HCT116 (cell line): ENCODE measurements at regions not wholly inside any gene's neighbourhood (a gene's known extent, or its start where the extent isn't known, plus 50 kb on each side); places are given as distances from the start of the nearest gene placed in this dataset.
"Not testable (repeated sequence)": the region's sequence is repeated elsewhere in the genome, so short reads cannot be mapped to it uniquely, and the experiment has no call there.

Experiments used
- ATAC-seq: fragments of 200-7000 bp; cut with Tn5 transposase; 2 replicates; pipeline ENCODE4 v1.9.1; 2020; ENCODE audit warnings: mild to moderate bottlenecking, moderate library complexity
- BruUV-seq: library from RNA; stranded (reverse); fragments of 400-500 nt; replicated peaks from 2 replicates; lab custom pipeline; 2021; lab: Mats Ljungman, UMichigan
- CTCF ChIA-PET: fragments of 300-600 bp; sonication (Branson Sonifier 250); formaldehyde crosslinking; loops from one replicate; lab custom pipeline; 2021; ENCODE audit warnings: antibody characterized with exemption; lab: Charles Lee
- POLR2A ChIA-PET: fragments of 300-600, 350-600 bp; sonication (Branson Sonifier 250); formaldehyde crosslinking; loops from one replicate; lab custom pipeline; 2021; ENCODE audit warnings: antibody characterized with exemption; lab: Charles Lee
- RAD21 ChIA-PET, 2 experiments: fragments of 300-600 bp; sonication (Branson Sonifier 250); formaldehyde crosslinking; loops; one replicate each; lab custom pipeline; 2023; ENCODE audit warnings: low total read pairs in 2 of 2; ENCODE audit not compliant: uncharacterized antibody in 2 of 2, unreplicated experiment in 2 of 2, low non-redundant PET in 1 of 2; lab: Charles Lee
- DNase-seq: peaks from one replicate; pipeline ENCODE4 v3.0.0-alpha.2; 2010; ENCODE audit warnings: low read depth, low spot score
- H2AFZ ChIP-seq: fragments of 200-600 bp; shearing (Covaris generic), sonication (generic); 2 replicates; pipeline ENCODE4 v1.6.1; 2017; ENCODE audit warnings: low read depth, mixed run types, mixed read lengths, antibody characterized with exemption, low read length; ENCODE audit not compliant: poor library complexity, severe bottlenecking
- H3K27ac ChIP-seq: 2 replicates; pipeline ENCODE4 v1.5.1; 2012; ENCODE audit warnings: low read depth, low read length
- H3K27me3 ChIP-seq: fragments of 200-600 bp; sonication (generic); 2 replicates; pipeline ENCODE4 v1.6.1; 2016; ENCODE audit warnings: mixed run types, low read length, mixed read lengths; ENCODE audit not compliant: insufficient read depth
- H3K36me3 ChIP-seq, 2 experiments: fragments of 200-500 bp in 1 of 2; fragments of 200-600 bp in 1 of 2; sonication (Bioruptor generic) in 1 of 2; sonication (generic) in 1 of 2; 2 replicates each; pipeline versions ENCODE4 v1.5.1 to v1.6.1; 2014 to 2016; ENCODE audit warnings: low read length in 2 of 2, inconsistent platforms in 1 of 2, mixed read lengths in 1 of 2, mixed run types in 1 of 2; ENCODE audit not compliant: insufficient read depth in 2 of 2, control insufficient read depth in 1 of 2
- H3K4me1 ChIP-seq, 2 experiments: fragments of 200-600 bp in 1 of 2; sonication (generic) in 1 of 2; 2 replicates each; pipeline versions ENCODE4 v1.5.1 to v1.6.1; 2012 to 2017; ENCODE audit warnings: low read length in 2 of 2, inconsistent platforms in 1 of 2, mild to moderate bottlenecking in 1 of 2, mixed read lengths in 1 of 2, mixed run types in 1 of 2, moderate library complexity in 1 of 2; ENCODE audit not compliant: insufficient read depth in 2 of 2, control insufficient read depth in 1 of 2
- H3K4me2 ChIP-seq: fragments of 200-600 bp; sonication (generic); 2 replicates; pipeline ENCODE4 v1.6.1; 2017; ENCODE audit warnings: mixed run types, low read length, mixed read lengths
- H3K4me3 ChIP-seq, 2 experiments: fragments of 200-600 bp in 1 of 2; sonication (generic) in 1 of 2; replicated peaks in 1 of 2; 2 replicates each; pipeline ENCODE4 v1.5.1; 2011 to 2016; ENCODE audit warnings: low read length in 2 of 2, control low read depth in 1 of 2, low read depth in 1 of 2, mild to moderate bottlenecking in 1 of 2, mixed read lengths in 1 of 2, mixed run types in 1 of 2
- H3K79me2 ChIP-seq: fragments of 200-600 bp; sonication (generic); 2 replicates; pipeline ENCODE4 v1.6.1; 2017; ENCODE audit warnings: mild to moderate bottlenecking, mixed run types, low read length, moderate library complexity, mixed read lengths; ENCODE audit not compliant: insufficient read depth
- H3K9ac ChIP-seq: fragments of 200-600 bp; sonication (generic); 2 replicates; pipeline ENCODE4 v1.6.1; 2016; ENCODE audit warnings: low read length, mixed read lengths
- H3K9me2 ChIP-seq: fragments of 200-600 bp; sonication (generic), shearing (Covaris generic); 2 replicates; pipeline ENCODE4 v1.6.1; 2017; ENCODE audit warnings: mixed run types, mild to moderate bottlenecking, moderate library complexity; ENCODE audit not compliant: insufficient read depth
- H3K9me3 ChIP-seq, 2 experiments: fragments of 200-500 bp in 1 of 2; fragments of 200-600 bp in 1 of 2; sonication (Bioruptor generic) in 1 of 2; sonication (generic) in 1 of 2; 2 replicates each; pipeline ENCODE4 v1.6.1; 2014 to 2017; ENCODE audit warnings: low read length in 2 of 2, mixed read lengths in 2 of 2, inconsistent platforms in 1 of 2, low read depth in 1 of 2, mild to moderate bottlenecking in 1 of 2, mixed run types in 1 of 2, moderate library complexity in 1 of 2; ENCODE audit not compliant: control insufficient read depth in 1 of 2, insufficient read depth in 1 of 2
- H4K20me1 ChIP-seq: fragments of 200-600 bp; sonication (generic), shearing (Covaris generic); 2 replicates; pipeline ENCODE4 v1.6.1; 2017; ENCODE audit warnings: mixed run types, mild to moderate bottlenecking, moderate library complexity; ENCODE audit not compliant: insufficient read depth
- ATF3 ChIP-seq: IDR thresholded peaks from 2 replicates; pipeline ENCODE4 v1.6.1; 2012
- CEBPB ChIP-seq: IDR thresholded peaks from 2 replicates; pipeline ENCODE4 v1.6.1; 2012; ENCODE audit warnings: low read depth
- EGR1 ChIP-seq: IDR thresholded peaks from 2 replicates; pipeline ENCODE4 v1.6.1; 2012; ENCODE audit warnings: low read depth
- ELF1 ChIP-seq: IDR thresholded peaks from 2 replicates; pipeline ENCODE4 v1.6.1; 2012; ENCODE audit warnings: low read depth, borderline replicate concordance
- EZH2 ChIP-seq: fragments of 200-600 bp; sonication (generic); IDR thresholded peaks from 2 replicates; pipeline ENCODE4 v1.6.1; 2017; ENCODE audit warnings: antibody characterized with exemption, mixed run types
- EZH2phosphoT487 ChIP-seq: fragments of 200-600 bp; IDR thresholded peaks from 2 replicates; pipeline ENCODE4 v1.6.1; 2018; ENCODE audit warnings: antibody characterized with exemption, borderline replicate concordance
- POLR2A ChIP-seq: IDR thresholded peaks from 2 replicates; pipeline ENCODE4 v1.7.0; 2011; ENCODE audit warnings: borderline replicate concordance; ENCODE audit not compliant: insufficient read depth, insufficient read length; ENCODE audit errors: extremely low read depth
- POLR2AphosphoS5 ChIP-seq: IDR thresholded peaks from 2 replicates; pipeline ENCODE4 v1.6.1; 2011; ENCODE audit warnings: mild to moderate bottlenecking, low read depth, low read length, moderate library complexity
- RAD21 ChIP-seq: IDR thresholded peaks from 2 replicates; pipeline ENCODE4 v1.6.1; 2012; ENCODE audit warnings: low read depth, mild to moderate bottlenecking
- SRF ChIP-seq: IDR thresholded peaks from 2 replicates; pipeline ENCODE4 v1.6.1; 2012; ENCODE audit warnings: low read depth
- ZBTB33 ChIP-seq: IDR thresholded peaks from 2 replicates; pipeline ENCODE4 v1.6.1; 2011; ENCODE audit warnings: mild to moderate bottlenecking, low read length, moderate library complexity; ENCODE audit not compliant: insufficient replicate concordance; ENCODE audit errors: extremely low read depth
- ZFX ChIP-seq: fragments of 450-650 bp; IDR thresholded peaks from 2 replicates; pipeline ENCODE4 v1.6.1; 2017
- intact Hi-C: fragments of 100-400 bp; cut with micrococcal nuclease; formaldehyde crosslinking; loops from 2 replicates; pipeline ENCODE4 v1.10.0; 2022

- no peak for TF ChIP-seq ZFX
- no peak for TF ChIP-seq ELF1
- TF ChIP-seq EGR1: no peak
Measured at GRCh38 chr1:199920635-199921034, 106.9 kb upstream of the NR5A2 start (continued).

- CTCF ChIA-PET: no interaction called here
- RAD21 ChIA-PET: no interaction called here
- POLR2A ChIA-PET: no interaction called here
- no peak overlapping the region for H3K27ac ChIP-seq
- H3K36me3 ChIP-seq: no peaks in the 10 kb centered on the region
- no TSS peak for BruUV-seq
- ATAC-seq (no peak), DNase-seq (no peak)
- H3K4me2 ChIP-seq: no peak overlapping the region
- H4K20me1 ChIP-seq: no peaks in the 10 kb centered on the region
- no peak for TF ChIP-seq ZFX
- no peak for TF ChIP-seq RAD21
- no peak for TF ChIP-seq ELF1
- TF ChIP-seq ZBTB33: no peak
- TF ChIP-seq SRF: no peak
- no peak for TF ChIP-seq CEBPB
- no peak for TF ChIP-seq POLR2AphosphoS5
- no peak for TF ChIP-seq ATF3
- no peak for TF ChIP-seq EZH2phosphoT487
- TF ChIP-seq EZH2: no peak
- TF ChIP-seq POLR2A: no peak
- H3K4me1 ChIP-seq: no peaks in the 10 kb centered on the region; a peak in 1 of 4 replicates
- no peak overlapping the region for H2AFZ ChIP-seq
- H3K79me2 ChIP-seq: no peaks in the 10 kb centered on the region
- H3K9me3 ChIP-seq: no peaks in the 10 kb centered on the region
- H3K9me2 ChIP-seq: no peaks in the 10 kb centered on the region
- no peak overlapping the region for H3K9ac ChIP-seq
- H3K27me3 ChIP-seq: no peaks in the 10 kb centered on the region
- intact Hi-C loops: no loop called here
- H3K4me3 ChIP-seq: no peak overlapping the region
Measured at GRCh38 chr1:199929556-199929955, 98.0 kb upstream of the NR5A2 start.

- H3K4me2 ChIP-seq, H3K36me3 ChIP-seq, CTCF ChIA-PET, H3K27ac ChIP-seq, intact Hi-C loops, H3K9me3 ChIP-seq, POLR2A ChIA-PET, H3K79me2 ChIP-seq, H3K9me2 ChIP-seq, H3K4me1 ChIP-seq, H3K9ac ChIP-seq, DNase-seq, BruUV-seq, H2AFZ ChIP-seq, ATAC-seq, H3K27me3 ChIP-seq, RAD21 ChIA-PET, H4K20me1 ChIP-seq, H3K4me3 ChIP-seq: not testable (repeated sequence)
Measured at GRCh38 chr1:199930067-199930466, 97.4 kb upstream of the NR5A2 start.
